H1 (cell line): ENCODE measurements at regions not wholly inside any gene's neighbourhood (a gene's known extent, or its start where the extent isn't known, plus 50 kb on each side); places are given as distances from the start of the nearest gene placed in this dataset.
A peak's percentile ranks its signal among the peaks of the same experiment; 100 is the strongest.

Experiments used
- CTCF ChIA-PET: fragments of 300-600 bp; sonication (Branson Sonifier 250); formaldehyde crosslinking; loops from one replicate; lab custom pipeline; 2021; ENCODE audit not compliant: partially characterized antibody; lab: Charles Lee
- POLR2A ChIA-PET: fragments of 300-600 bp; sonication (Branson Sonifier 250); formaldehyde crosslinking; loops from one replicate; lab custom pipeline; 2021; ENCODE audit warnings: inconsistent platforms; ENCODE audit not compliant: partially characterized antibody; lab: Charles Lee
- DNase-seq, 2 experiments: peaks; one replicate each; pipeline versions ENCODE4 v3.0.0 to v3.0.0-alpha.2; 2010 to 2022; ENCODE audit warnings: low spot score in 2 of 2, low read depth in 1 of 2, mixed read lengths in 1 of 2
- FAIRE-seq: peaks from 2 replicates; lab custom pipeline; 2011; peaks lifted over from hg19 to GRCh38; lab: Jason Lieb, UNC
- H2AFZ ChIP-seq: 2 replicates; pipeline ENCODE4 v1.8.1; 2012; ENCODE audit warnings: low read length, inconsistent platforms
- H2AK5ac ChIP-seq: 2 replicates; pipeline ENCODE4 v1.6.1; 2013; ENCODE audit warnings: low read depth, low read length
- H2BK120ac ChIP-seq: replicated peaks from 2 replicates; pipeline ENCODE3; 2013; ENCODE audit warnings: low read depth, low read length, inconsistent platforms
- H2BK12ac ChIP-seq: 2 replicates; pipeline ENCODE4 v1.6.1; 2013; ENCODE audit warnings: low read depth, low read length
- H2BK15ac ChIP-seq: 2 replicates; pipeline ENCODE4 v1.6.1; 2013; ENCODE audit warnings: low read length
- H2BK20ac ChIP-seq: 2 replicates; pipeline ENCODE4 v1.6.1; 2013; ENCODE audit warnings: low read length
- H2BK5ac ChIP-seq: 2 replicates; pipeline ENCODE4 v1.6.1; 2013; ENCODE audit warnings: low read depth, low read length
- H3K14ac ChIP-seq: 2 replicates; pipeline ENCODE4 v1.6.1; 2013; ENCODE audit warnings: inconsistent platforms; ENCODE audit not compliant: insufficient read length
- H3K18ac ChIP-seq: 2 replicates; pipeline ENCODE4 v1.6.1; 2013; ENCODE audit warnings: low read length; ENCODE audit errors: extremely low read depth
- H3K23ac ChIP-seq: 2 replicates; pipeline ENCODE4 v1.6.1; 2013; ENCODE audit warnings: inconsistent platforms; ENCODE audit not compliant: insufficient read length
- H3K23me2 ChIP-seq: 2 replicates; pipeline ENCODE4 v1.6.1; 2013; ENCODE audit warnings: low read depth, low read length
- H3K27ac ChIP-seq: 2 replicates; pipeline ENCODE4 v1.6.1; 2011; ENCODE audit warnings: low read depth, low read length, inconsistent platforms
- H3K27me3 ChIP-seq, 4 experiments: replicated peaks in 1 of 4; 1 replicate in 1 of 4; 2 replicates in 3 of 4; pipeline versions ENCODE4 v1.6.1 to v1.8.1; 2011 to 2013; ENCODE audit warnings: low read length in 3 of 4, mild to moderate bottlenecking in 3 of 4, inconsistent platforms in 2 of 4, mixed read lengths in 2 of 4, moderate library complexity in 1 of 4; ENCODE audit not compliant: control insufficient read depth in 3 of 4, insufficient read depth in 3 of 4; ENCODE audit errors: extremely low read depth in 1 of 4
- H3K36me3 ChIP-seq, 4 experiments: 2 replicates each; pipeline versions ENCODE4 v1.6.1 to v1.8.1; 2011 to 2013; ENCODE audit warnings: mild to moderate bottlenecking in 4 of 4, low read length in 3 of 4, moderate library complexity in 2 of 4, control low read depth in 1 of 4, inconsistent platforms in 1 of 4; ENCODE audit not compliant: insufficient read depth in 4 of 4, control insufficient read depth in 2 of 4
- H3K4ac ChIP-seq: replicated peaks from 2 replicates; pipeline ENCODE3; 2013; ENCODE audit warnings: low read length, low read depth, mixed read lengths, inconsistent platforms; ENCODE audit not compliant: insufficient read length
- H3K4me1 ChIP-seq, 4 experiments: replicated peaks in 1 of 4; 1 replicate in 1 of 4; 2 replicates in 3 of 4; pipeline versions ENCODE4 v1.6.1 to v1.8.1; 2011 to 2013; ENCODE audit warnings: low read length in 3 of 4, inconsistent platforms in 2 of 4, mixed read lengths in 1 of 4; ENCODE audit not compliant: insufficient read depth in 4 of 4, control insufficient read depth in 3 of 4
- H3K4me2 ChIP-seq, 2 experiments: 2 replicates each; pipeline versions ENCODE4 v1.6.1 to v1.8.1; 2011 to 2013; ENCODE audit warnings: low read depth in 2 of 2, low read length in 2 of 2, control low read depth in 1 of 2, inconsistent platforms in 1 of 2, mild to moderate bottlenecking in 1 of 2; ENCODE audit not compliant: insufficient read depth in 1 of 2
- H3K4me3 ChIP-seq, 4 experiments: fragments of 200-600, 300-600 bp in 1 of 4; sonication (generic), shearing (Covaris generic), sonication (Bioruptor Twin) in 1 of 4; 2 replicates each; pipeline versions ENCODE4 v1.5.1 to v1.8.1; 2011 to 2016; ENCODE audit warnings: low read length in 4 of 4, low read depth in 3 of 4, control low read depth in 2 of 4, inconsistent platforms in 2 of 4, mild to moderate bottlenecking in 2 of 4, mixed read lengths in 1 of 4, moderate library complexity in 1 of 4; ENCODE audit not compliant: insufficient read depth in 2 of 4; ENCODE audit errors: extremely low read depth in 1 of 4
- H3K56ac ChIP-seq: replicated peaks from 2 replicates; pipeline ENCODE3; 2013; ENCODE audit warnings: low read depth, mild to moderate bottlenecking, mixed read lengths, low read length, inconsistent platforms; ENCODE audit not compliant: insufficient read length
- H3K79me1 ChIP-seq: 2 replicates; pipeline ENCODE4 v1.6.1; 2013; ENCODE audit warnings: low read depth, low read length, control low read depth
- H3K79me2 ChIP-seq, 2 experiments: 2 replicates each; pipeline versions ENCODE4 v1.6.1 to v1.8.1; 2012 to 2013; ENCODE audit warnings: low read length in 2 of 2, mild to moderate bottlenecking in 2 of 2, inconsistent platforms in 1 of 2; ENCODE audit not compliant: insufficient read depth in 2 of 2, control insufficient read depth in 1 of 2
- H3K9ac ChIP-seq, 4 experiments: replicated peaks in 1 of 4; 1 replicate in 1 of 4; 2 replicates in 3 of 4; pipeline versions ENCODE4 v1.6.1 to v1.8.1; 2011 to 2013; ENCODE audit warnings: low read depth in 3 of 4, low read length in 3 of 4, control low read depth in 2 of 4, mild to moderate bottlenecking in 2 of 4, moderate library complexity in 2 of 4, inconsistent platforms in 1 of 4; ENCODE audit errors: extremely low read depth in 1 of 4
- H3K9me3 ChIP-seq, 2 experiments: 2 replicates each; pipeline versions ENCODE4 v1.6.1 to v1.8.1; 2012 to 2013; ENCODE audit warnings: mild to moderate bottlenecking in 2 of 2, moderate library complexity in 2 of 2, control low read depth in 1 of 2, inconsistent platforms in 1 of 2, low read depth in 1 of 2, low read length in 1 of 2, mixed read lengths in 1 of 2; ENCODE audit not compliant: insufficient read depth in 2 of 2
- H4K20me1 ChIP-seq, 2 experiments: replicated peaks in 1 of 2; 2 replicates each; pipeline versions ENCODE3 to v1.8.1; 2011 to 2013; ENCODE audit warnings: inconsistent platforms in 2 of 2, low read length in 2 of 2, mild to moderate bottlenecking in 1 of 2; ENCODE audit not compliant: insufficient read depth in 2 of 2, control insufficient read depth in 1 of 2
- H4K5ac ChIP-seq: 2 replicates; pipeline ENCODE4 v1.6.1; 2013; ENCODE audit warnings: low read length, low read depth, mixed read lengths, inconsistent platforms; ENCODE audit not compliant: insufficient read length
- H4K8ac ChIP-seq: 2 replicates; pipeline ENCODE4 v1.8.0; 2013; ENCODE audit warnings: mild to moderate bottlenecking, moderate library complexity, low read length, inconsistent platforms; ENCODE audit not compliant: insufficient read depth; ENCODE audit errors: extremely low read depth
- H4K91ac ChIP-seq: replicated peaks from 2 replicates; pipeline ENCODE3; 2013; ENCODE audit warnings: low read length, mixed read lengths, inconsistent platforms; ENCODE audit not compliant: insufficient read length
- JUN ChIP-seq: IDR thresholded peaks from 2 replicates; pipeline ENCODE4 v1.6.1; 2011; ENCODE audit warnings: low read depth, mild to moderate bottlenecking, improper control_type of control experiment, low read length
- MAFK ChIP-seq: IDR thresholded peaks from 2 replicates; pipeline ENCODE4 v1.6.1; 2012; ENCODE audit warnings: low read depth, mild to moderate bottlenecking, improper control_type of control experiment, low read length
- WGBS, 2 experiments: shearing (Covaris generic) in 1 of 2; methylation state at CpG; one replicate each; pipeline versions ENCODE4 v1.1.6 to v1.1.7; 2013 to 2015; ENCODE audit warnings: low lambda C conversion rate in 2 of 2, mixed read lengths in 2 of 2, inconsistent platforms in 1 of 2, low coverage in 1 of 2, missing lambda C conversion rate in 1 of 2; ENCODE audit not compliant: insufficient replicate concordance in 2 of 2, insufficient coverage in 1 of 2, insufficient read length in 1 of 2; ENCODE audit errors: extremely low coverage in 1 of 2, missing lambda C conversion rate in 1 of 2; 5-methylcytosine and 5-hydroxymethylcytosine counted together

GRCh38 chr5:121109817-121110216, 645.7 kb downstream of the PRR16 start:
- Histone ChIP-seq H3K79me2 (no peaks in the 10 kb centered on the region), H4K20me1 (no peaks in the 10 kb centered on the region), H3K4me2 (no peak overlapping the region), H2BK120ac (no peak overlapping the region), H2BK20ac (no peak overlapping the region), H3K27me3 (no peaks in the 10 kb centered on the region), H4K5ac (no peak overlapping the region), H4K91ac (no peak overlapping the region), H3K18ac (no peak overlapping the region), H4K8ac (no peak overlapping the region), H3K4ac (no peak overlapping the region), H2BK5ac (no peak overlapping the region), H2BK12ac (no peak overlapping the region), H3K9me3 (peaks cover 0 to 12% of the 10 kb centered on the region in 2 experiments; a peak in 1 of 4 replicates), H2AK5ac (no peak overlapping the region), H2AFZ (no peak overlapping the region), H2BK15ac (no peak overlapping the region), H3K79me1 (no peaks in the 10 kb centered on the region), H3K23me2 (no peaks in the 10 kb centered on the region), H3K4me3 (no peak overlapping the region), H3K56ac (no peak overlapping the region), H3K36me3 (no peaks in the 10 kb centered on the region), H3K27ac (no peak overlapping the region), H3K23ac (no peak overlapping the region), H3K9ac (no peak overlapping the region), H3K14ac (no peak overlapping the region), H3K4me1 (peaks cover 0 to 3% (median 0%) of the 10 kb centered on the region in 4 experiments; a peak in 3 of 7 replicates)
- FAIRE-seq (no peak), DNase-seq (no peak)
- no peak for TF ChIP-seq JUN
- TF ChIP-seq MAFK: peak; percentile 77; the same call in 1 of the 2 replicates
- CTCF ChIA-PET: interaction anchor here (0.7 kb wide), 1 partner anchor 746 kb away, joined by 3 read pairs; no protein-coding TSS in a partner anchor
- WGBS, 2 experiments: 44% methylated on average over 1 of the region's 1 CpG; no CpG with 5 or more reads in 1 of the 2 experiments
- POLR2A ChIA-PET: no interaction called here
